ENCODE measurements at regions not wholly inside any gene's neighbourhood (a gene's known extent, or its start where the extent isn't known, plus 50 kb on each side); places are given as distances from the start of the nearest gene placed in this dataset.

DNA sequence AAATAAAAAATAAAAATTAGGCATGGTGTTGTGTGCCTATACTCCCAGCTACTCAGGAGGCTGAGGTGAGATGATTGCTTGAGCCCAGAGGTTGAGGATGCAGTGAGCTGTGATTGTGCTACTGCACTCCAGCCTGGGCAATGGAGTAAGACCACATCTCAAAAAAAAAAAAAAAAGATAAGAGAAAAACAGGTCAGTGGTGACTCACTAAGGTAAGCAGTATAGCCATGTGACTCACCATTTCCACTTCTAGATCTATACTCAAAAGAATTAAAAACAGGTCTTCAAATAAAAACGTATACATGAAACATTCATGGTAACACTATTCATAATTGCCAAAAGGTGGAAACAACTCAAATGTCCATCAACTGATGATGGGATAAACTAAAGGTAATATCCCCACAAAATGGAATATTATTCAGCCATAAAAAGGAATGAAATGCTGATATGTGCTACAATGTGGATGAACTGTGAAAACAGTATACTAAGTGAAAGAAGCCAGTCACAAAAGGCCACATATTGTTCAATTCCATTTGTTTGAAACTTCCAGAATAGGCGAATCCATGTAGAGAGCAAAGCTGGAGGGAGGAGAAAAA, 75.1 kb downstream of the ZNF281 start:
- Mint-ChIP-seq H3K27me3 (ENCODE audit: low read depth) (no peaks in the 10 kb centered on the region), H3K4me1 (ENCODE audit: low read depth) (peaks cover 24% of the 10 kb centered on the region), H3K9me3 (no peaks in the 10 kb centered on the region), H3K4me3 (no peak overlapping the region), H3K27ac (peak overlapping the region; percentile 76), H3K36me3 (ENCODE audit: insufficient read depth in 2 of 2) (no peaks in the 10 kb centered on the region)
- peak; percentile 85 to 92 for ATAC-seq (replicated peaks in 1 of 2)
- no peak for DNase-seq

GRCh38 chr1:200333329-200333728, 76.5 kb downstream of the ZNF281 start:
- DNase-seq (no peak), ATAC-seq (replicated peaks in 1 of 2) (no peak)
- Mint-ChIP-seq H3K9me3 (no peaks in the 10 kb centered on the region), H3K27ac (no peak overlapping the region), H3K4me3 (no peak overlapping the region), H3K4me1 (ENCODE audit: low read depth) (peaks cover 24% of the 10 kb centered on the region), H3K27me3 (ENCODE audit: low read depth) (peaks cover under 1% of the 10 kb centered on the region), H3K36me3 (ENCODE audit: insufficient read depth in 2 of 2) (no peaks in the 10 kb centered on the region)

DNA sequence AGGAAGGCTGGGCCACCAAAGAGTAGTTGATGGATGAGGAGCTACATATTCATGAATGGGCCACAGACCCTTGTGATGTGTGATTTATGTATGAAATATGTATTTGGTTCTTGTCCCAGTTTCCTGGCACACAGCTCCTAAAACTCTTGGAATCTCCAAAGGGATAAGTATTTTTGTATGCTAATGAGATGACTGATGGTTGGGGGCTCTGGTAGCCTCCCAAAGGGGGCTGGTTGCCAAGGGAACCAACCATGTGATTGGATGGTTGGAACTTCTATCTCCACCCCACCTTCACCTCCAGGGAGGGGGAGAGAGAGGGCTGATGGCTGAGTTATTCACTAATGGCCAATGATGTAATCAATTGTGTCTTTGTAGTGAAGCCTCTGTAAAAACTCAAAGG, 77.1 kb downstream of the ZNF281 start:
- no peaks in the 10 kb centered on the region for H3K9me3 Mint-ChIP-seq
- H3K4me3 Mint-ChIP-seq: no peak overlapping the region
- DNase-seq (no peak), ATAC-seq (replicated peaks in 1 of 2) (no peak)
- H3K27me3 Mint-ChIP-seq (ENCODE audit: low read depth): peaks cover 7% of the 10 kb centered on the region
- H3K36me3 Mint-ChIP-seq (ENCODE audit: insufficient read depth in 2 of 2): no peaks in the 10 kb centered on the region
- H3K27ac Mint-ChIP-seq: no peak overlapping the region
- H3K4me1 Mint-ChIP-seq (ENCODE audit: low read depth): peaks cover 20% of the 10 kb centered on the region

GRCh38 chr1:200330741-200331428, 79.0 kb downstream of the ZNF281 start:
- Mint-ChIP-seq H3K27me3 (ENCODE audit: low read depth) (peaks cover 16% of the 10 kb centered on the region), H3K36me3 (ENCODE audit: insufficient read depth in 2 of 2) (no peaks in the 10 kb centered on the region), H3K4me1 (ENCODE audit: low read depth) (peaks cover 9% of the 10 kb centered on the region), H3K27ac (no peak overlapping the region), H3K9me3 (no peaks in the 10 kb centered on the region), H3K4me3 (no peak overlapping the region)
- no peak for ATAC-seq (replicated peaks in 1 of 2)
- DNase-seq: no peak

DNA sequence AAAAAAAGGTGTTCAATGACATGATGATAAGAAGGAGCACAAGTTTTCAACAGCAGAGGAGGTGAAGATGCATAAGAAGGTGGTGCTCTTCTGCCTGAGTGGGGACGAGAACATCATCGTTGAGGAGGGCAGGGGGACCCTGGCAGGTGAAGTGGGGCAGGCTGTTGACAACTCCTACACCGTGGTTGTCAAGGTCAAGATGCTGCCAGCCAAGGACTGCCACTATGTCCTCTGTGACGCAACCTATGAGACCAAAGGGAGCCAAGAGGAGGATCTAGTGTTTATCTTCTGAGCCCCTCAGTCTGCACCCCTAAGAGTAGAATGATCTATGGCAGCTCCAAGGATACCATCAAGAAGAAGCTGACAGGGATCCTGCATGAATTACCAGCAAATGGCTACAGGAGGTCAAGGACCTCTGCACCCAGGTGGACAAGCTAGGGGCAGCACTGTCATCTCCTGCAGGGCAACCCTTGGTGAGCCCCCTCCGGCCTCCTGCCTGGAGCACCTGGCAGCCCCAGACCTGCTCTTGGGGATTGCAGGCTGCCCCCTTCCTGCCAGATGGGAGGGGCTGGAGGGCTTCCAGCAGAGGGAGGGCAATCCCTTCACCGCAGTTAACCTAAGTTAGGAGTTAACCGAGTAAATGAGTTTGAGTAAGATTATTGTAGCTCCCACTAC, 80.5 kb downstream of the ZNF281 start:
- H3K27ac Mint-ChIP-seq: no peak overlapping the region
- no peak for DNase-seq
- H3K36me3 Mint-ChIP-seq (ENCODE audit: insufficient read depth in 2 of 2): no peaks in the 10 kb centered on the region
- H3K9me3 Mint-ChIP-seq: no peaks in the 10 kb centered on the region
- ATAC-seq (replicated peaks in 1 of 2): no peak
- peaks cover 16% of the 10 kb centered on the region for H3K27me3 Mint-ChIP-seq (ENCODE audit: low read depth)
- peaks cover 2% of the 10 kb centered on the region for H3K4me1 Mint-ChIP-seq (ENCODE audit: low read depth)
- no peak overlapping the region for H3K4me3 Mint-ChIP-seq

DNA sequence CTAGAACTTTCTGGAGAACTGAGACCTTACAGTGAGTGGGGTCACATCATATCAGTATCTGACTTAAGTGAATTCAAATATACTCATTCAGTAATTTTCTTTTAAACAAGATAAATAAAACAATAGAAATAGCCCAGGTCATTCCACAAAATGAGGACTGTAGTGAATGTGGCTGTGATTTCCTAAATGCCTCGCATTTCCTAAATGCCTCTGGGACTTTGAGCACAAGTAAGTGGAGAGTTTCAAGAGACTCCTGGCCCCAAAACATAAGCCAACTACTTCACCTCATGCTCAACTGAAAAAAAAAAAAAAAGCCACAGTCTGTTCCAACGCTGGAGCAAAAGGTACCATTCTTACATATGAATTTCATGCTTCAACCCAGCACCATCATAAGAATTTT, 81.5 kb downstream of the ZNF281 start:
- Mint-ChIP-seq H3K36me3 (ENCODE audit: insufficient read depth in 2 of 2) (no peaks in the 10 kb centered on the region), H3K27ac (no peak overlapping the region), H3K9me3 (no peaks in the 10 kb centered on the region), H3K27me3 (ENCODE audit: low read depth) (peaks cover 16% of the 10 kb centered on the region), H3K4me1 (ENCODE audit: low read depth) (no peaks in the 10 kb centered on the region), H3K4me3 (no peak overlapping the region)
- ATAC-seq (replicated peaks in 1 of 2) (no peak), DNase-seq (no peak)

DNA sequence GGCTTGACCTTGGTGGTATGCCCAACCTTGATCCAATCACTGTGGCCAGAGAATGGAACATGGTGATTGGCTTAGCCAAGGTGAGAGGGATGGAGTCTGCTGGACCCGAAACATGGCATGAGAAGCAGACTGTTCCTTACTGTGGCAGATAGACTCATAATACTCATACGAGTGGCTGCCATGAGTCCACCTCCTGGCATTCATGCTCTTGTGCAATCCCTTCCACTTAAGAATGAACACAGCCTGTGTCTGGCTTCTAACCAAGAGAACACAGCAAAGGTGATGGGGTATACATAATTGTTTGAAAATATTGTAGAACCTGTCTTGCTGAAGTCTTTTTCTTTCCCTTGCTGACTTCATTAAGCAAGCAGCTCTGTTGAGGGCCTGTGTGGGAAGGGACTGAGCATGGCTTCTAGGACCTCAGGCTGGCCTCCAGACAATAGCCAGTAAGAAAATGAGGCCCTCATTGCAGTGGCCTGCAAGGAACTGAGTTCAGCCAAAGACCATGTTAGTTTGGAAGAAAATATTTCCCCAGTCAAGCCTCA, 85.9 kb downstream of the ZNF281 start:
- Mint-ChIP-seq H3K27ac (no peak overlapping the region), H3K4me3 (no peak overlapping the region), H3K4me1 (ENCODE audit: low read depth) (no peaks in the 10 kb centered on the region), H3K9me3 (no peaks in the 10 kb centered on the region), H3K36me3 (ENCODE audit: insufficient read depth in 2 of 2) (no peaks in the 10 kb centered on the region), H3K27me3 (ENCODE audit: low read depth) (peaks cover 23% of the 10 kb centered on the region)
- DNase-seq (no peak), ATAC-seq (replicated peaks in 1 of 2) (no peak)

DNA sequence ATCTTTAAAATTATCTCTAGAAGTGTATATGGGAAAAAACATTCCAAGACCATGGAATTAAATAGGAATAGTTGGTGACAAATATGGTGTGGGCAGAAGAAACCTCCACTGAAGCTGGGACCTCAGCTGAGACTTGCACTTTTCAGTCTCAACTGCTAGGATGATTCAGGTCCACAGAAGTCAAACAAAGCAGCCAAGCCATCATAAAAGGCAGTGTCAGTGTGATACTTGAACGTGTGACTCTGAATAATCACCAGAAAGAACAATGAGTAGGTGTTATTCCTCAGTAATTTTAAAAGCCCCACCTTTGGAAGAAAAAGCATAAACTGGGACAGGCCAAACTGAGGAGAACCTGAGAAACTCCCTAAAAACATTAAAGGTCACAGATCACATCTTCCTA, 90.7 kb downstream of the ZNF281 start:
- no peaks in the 10 kb centered on the region for H3K9me3 Mint-ChIP-seq
- DNase-seq (no peak), ATAC-seq (replicated peaks in 1 of 2) (no peak)
- peaks cover 24% of the 10 kb centered on the region for H3K27me3 Mint-ChIP-seq (ENCODE audit: low read depth)
- no peak overlapping the region for H3K4me3 Mint-ChIP-seq
- no peaks in the 10 kb centered on the region for H3K36me3 Mint-ChIP-seq (ENCODE audit: insufficient read depth in 2 of 2)
- H3K27ac Mint-ChIP-seq: no peak overlapping the region
- no peaks in the 10 kb centered on the region for H3K4me1 Mint-ChIP-seq (ENCODE audit: low read depth)

DNA sequence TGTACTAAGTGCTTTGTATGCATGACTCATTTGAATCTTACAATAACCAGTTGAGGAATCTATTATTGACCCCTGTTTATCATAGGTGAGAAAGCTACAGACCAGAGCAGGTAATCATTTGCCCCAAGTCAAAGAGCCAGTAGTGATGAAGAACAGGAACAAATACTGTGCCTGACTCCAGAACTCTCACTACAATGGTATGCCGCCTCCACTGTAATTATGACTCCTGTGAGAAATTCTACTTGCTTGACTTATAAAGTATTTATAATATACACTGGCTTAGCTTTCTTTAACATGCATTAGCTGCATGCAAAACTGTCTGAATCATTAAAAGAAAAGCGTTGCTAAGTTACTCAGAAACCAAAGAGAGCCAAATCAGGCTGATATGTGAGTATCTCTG, 92.6 kb downstream of the ZNF281 start:
- H3K4me1 Mint-ChIP-seq (ENCODE audit: low read depth): no peaks in the 10 kb centered on the region
- DNase-seq (no peak), ATAC-seq (replicated peaks in 1 of 2) (no peak)
- H3K27me3 Mint-ChIP-seq (ENCODE audit: low read depth): peaks cover 18% of the 10 kb centered on the region
- H3K27ac Mint-ChIP-seq: no peak overlapping the region
- no peaks in the 10 kb centered on the region for H3K9me3 Mint-ChIP-seq
- no peaks in the 10 kb centered on the region for H3K36me3 Mint-ChIP-seq (ENCODE audit: insufficient read depth in 2 of 2)
- no peak overlapping the region for H3K4me3 Mint-ChIP-seq

- no peak for ATAC-seq (replicated peaks in 1 of 2)
- Mint-ChIP-seq H3K27ac (no peak overlapping the region), H3K36me3 (ENCODE audit: insufficient read depth in 2 of 2) (no peaks in the 10 kb centered on the region), H3K4me3 (no peak overlapping the region), H3K9me3 (no peaks in the 10 kb centered on the region), H3K27me3 (ENCODE audit: low read depth) (peaks cover 18% of the 10 kb centered on the region), H3K4me1 (ENCODE audit: low read depth) (no peaks in the 10 kb centered on the region)
- DNase-seq: no peak
Observed at GRCh38 chr1:200316148-200316803, 93.6 kb downstream of the ZNF281 start.

DNA sequence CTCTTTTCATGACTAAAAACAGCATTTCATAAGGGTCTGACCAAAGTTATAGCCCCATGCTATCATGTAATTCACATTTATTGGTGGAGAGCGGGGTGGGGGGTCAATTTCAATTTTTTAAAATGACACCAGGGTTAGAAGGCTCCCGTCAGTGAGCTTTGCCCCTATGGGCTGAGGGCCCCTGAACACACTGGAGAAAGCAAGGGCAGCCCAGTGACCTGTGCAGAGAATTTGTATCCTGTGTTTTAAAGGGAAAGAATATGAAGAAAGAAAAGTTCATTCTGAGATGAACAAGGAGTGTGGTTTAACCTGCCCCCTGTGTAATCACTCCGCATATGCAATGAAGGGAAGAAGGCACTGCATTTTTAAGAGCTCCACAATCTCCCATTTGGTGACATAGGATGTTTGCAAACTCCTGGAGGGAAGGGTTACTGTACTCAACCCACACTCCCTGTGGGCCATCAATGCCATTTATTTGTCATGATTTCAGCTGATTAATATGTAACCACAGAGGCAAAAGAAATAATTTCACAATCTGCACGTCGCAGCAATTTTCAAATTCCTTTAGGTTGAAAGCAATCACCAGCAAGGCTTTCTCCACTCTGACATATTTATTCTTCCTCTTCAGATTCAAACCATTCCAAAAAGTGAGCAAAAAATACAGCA, 95.6 kb downstream of the ZNF281 start:
- H3K36me3 Mint-ChIP-seq (ENCODE audit: insufficient read depth in 2 of 2): no peaks in the 10 kb centered on the region
- ATAC-seq (replicated peaks in 1 of 2) (no peak), DNase-seq (no peak)
- H3K27ac Mint-ChIP-seq: no peak overlapping the region
- H3K27me3 Mint-ChIP-seq (ENCODE audit: low read depth): peaks cover 18% of the 10 kb centered on the region
- no peak overlapping the region for H3K4me3 Mint-ChIP-seq
- H3K9me3 Mint-ChIP-seq: no peaks in the 10 kb centered on the region
- H3K4me1 Mint-ChIP-seq (ENCODE audit: low read depth): no peaks in the 10 kb centered on the region

GRCh38 chr1:200311256-200311655, 98.6 kb downstream of the ZNF281 start:
- Mint-ChIP-seq H3K4me3 (no peak overlapping the region), H3K27ac (no peak overlapping the region), H3K27me3 (ENCODE audit: low read depth) (peaks cover 4% of the 10 kb centered on the region), H3K9me3 (no peaks in the 10 kb centered on the region), H3K36me3 (ENCODE audit: insufficient read depth in 2 of 2) (no peaks in the 10 kb centered on the region), H3K4me1 (ENCODE audit: low read depth) (peaks cover 10% of the 10 kb centered on the region)
- DNase-seq (no peak), ATAC-seq (replicated peaks in 1 of 2) (no peak)

- Mint-ChIP-seq H3K36me3 (ENCODE audit: insufficient read depth in 2 of 2) (no peaks in the 10 kb centered on the region), H3K9me3 (no peaks in the 10 kb centered on the region), H3K27ac (peak overlapping the region; percentile 4), H3K27me3 (ENCODE audit: low read depth) (no peaks in the 10 kb centered on the region), H3K4me3 (no peak overlapping the region), H3K4me1 (ENCODE audit: low read depth) (peaks cover 10% of the 10 kb centered on the region)
- ATAC-seq (replicated peaks in 1 of 2) (no peak), DNase-seq (no peak)
Observed at GRCh38 chr1:200310824-200311223, 99.0 kb downstream of the ZNF281 start.

Data from activated T-cell treated with anti-CD3 and anti-CD28 coated beads, Interleukin-2, amount 50 U/mL, for 72 hours (primary cell).